ENCODE measurements at regions not wholly inside any gene's neighbourhood (a gene's known extent, or its start where the extent isn't known, plus 50 kb on each side); places are given as distances from the start of the nearest gene placed in this dataset.

GRCh38 chr5:28084069-28084468 is 1045.7 kb upstream of the CDH9 start:
- no peak for DNase-seq (ENCODE audit: low spot score)
- in situ Hi-C loops (cut with MboI; ENCODE audit: low pct_unique_long_range_greater_than_20kb, low sequenced_read_pairs, unreplicated experiment), result no loop called here
- no peak for TF ChIP-seq CTCF (IDR thresholded peaks at IDR 0.05; ENCODE audit: extremely low read depth, insufficient read depth, missing control alignments)

GRCh38 chr5:28082610-28083009 is 1044.2 kb upstream of the CDH9 start:
- DNase-seq (ENCODE audit: low spot score), result no peak
- in situ Hi-C loops (cut with MboI; ENCODE audit: low pct_unique_long_range_greater_than_20kb, low sequenced_read_pairs, unreplicated experiment), result no loop called here
- no peak for TF ChIP-seq CTCF (IDR thresholded peaks at IDR 0.05; ENCODE audit: extremely low read depth, insufficient read depth, missing control alignments)

- in situ Hi-C loops (cut with MboI; ENCODE audit: low pct_unique_long_range_greater_than_20kb, low sequenced_read_pairs, unreplicated experiment), result no loop called here
- no peak for TF ChIP-seq CTCF (IDR thresholded peaks at IDR 0.05; ENCODE audit: extremely low read depth, insufficient read depth, missing control alignments)
- no peak for DNase-seq (ENCODE audit: low spot score)
Measured at GRCh38 chr5:28077291-28078240, 1039.2 kb upstream of the CDH9 start.

GRCh38 chr5:28066856-28067255 is 1028.5 kb upstream of the CDH9 start:
- in situ Hi-C loops (cut with MboI; ENCODE audit: low pct_unique_long_range_greater_than_20kb, low sequenced_read_pairs, unreplicated experiment), result no loop called here
- no peak for TF ChIP-seq CTCF (IDR thresholded peaks at IDR 0.05; ENCODE audit: extremely low read depth, insufficient read depth, missing control alignments)
- DNase-seq (ENCODE audit: low spot score), result no peak

GRCh38 chr5:28065656-28066055 is 1027.3 kb upstream of the CDH9 start:
- no peak for DNase-seq (ENCODE audit: low spot score)
- TF ChIP-seq CTCF (IDR thresholded peaks at IDR 0.05; ENCODE audit: extremely low read depth, insufficient read depth, missing control alignments), result no peak
- in situ Hi-C loops (cut with MboI; ENCODE audit: low pct_unique_long_range_greater_than_20kb, low sequenced_read_pairs, unreplicated experiment), result no loop called here

- DNase-seq (ENCODE audit: low spot score), result no peak
- no peak for TF ChIP-seq CTCF (IDR thresholded peaks at IDR 0.05; ENCODE audit: extremely low read depth, insufficient read depth, missing control alignments)
- in situ Hi-C loops (cut with MboI; ENCODE audit: low pct_unique_long_range_greater_than_20kb, low sequenced_read_pairs, unreplicated experiment), result no loop called here
Measured at GRCh38 chr5:28046596-28046995, 1008.2 kb upstream of the CDH9 start.
